Calu3 (cell line): ENCODE measurements at regions not wholly inside any gene's neighbourhood (a gene's known extent, or its start where the extent isn't known, plus 50 kb on each side); places are given as distances from the start of the nearest gene placed in this dataset.
"Not testable (repeated sequence)": the region's sequence is repeated elsewhere in the genome, so short reads cannot be mapped to it uniquely, and the experiment has no call there.

ENCODE experiments used
- BruUV-seq: library from RNA; stranded (reverse); fragments of 400-500 nt; replicated peaks from 2 replicates; lab custom pipeline; 2021; lab: Mats Ljungman, UMichigan
- CTCF ChIA-PET: fragments of 300-600 bp; sonication (Branson Sonifier 250); formaldehyde crosslinking; loops from one replicate; lab custom pipeline; 2022; ENCODE audit warnings: antibody characterized with exemption; lab: Charles Lee
- DNase-seq: peaks from one replicate; pipeline ENCODE4 v3.0.0; 2022
- H3K27ac Mint-ChIP-seq: one replicate; pipeline ENCODE4 v1.8.0; 2022; ENCODE audit warnings: mixed read lengths; ENCODE audit not compliant: unreplicated experiment
- H3K27me3 Mint-ChIP-seq: one replicate; pipeline ENCODE4 v1.8.0; 2022; ENCODE audit warnings: mixed read lengths; ENCODE audit not compliant: unreplicated experiment
- H3K36me3 Mint-ChIP-seq: one replicate; pipeline ENCODE4 v1.8.0; 2022; ENCODE audit warnings: mild to moderate bottlenecking, moderate library complexity, mixed read lengths; ENCODE audit not compliant: insufficient read depth, unreplicated experiment
- H3K4me1 Mint-ChIP-seq: one replicate; pipeline ENCODE4 v1.8.0; 2022; ENCODE audit warnings: mild to moderate bottlenecking, low read depth, mixed read lengths; ENCODE audit not compliant: unreplicated experiment
- H3K4me3 Mint-ChIP-seq: one replicate; pipeline ENCODE4 v1.8.0; 2022; ENCODE audit warnings: mild to moderate bottlenecking, low read depth, moderate library complexity, mixed read lengths; ENCODE audit not compliant: unreplicated experiment
- H3K9me3 Mint-ChIP-seq: one replicate; pipeline ENCODE4 v1.8.0; 2022; ENCODE audit warnings: low read depth, mixed read lengths; ENCODE audit not compliant: unreplicated experiment
- intact Hi-C: fragments of 100-400 bp; cut with micrococcal nuclease; formaldehyde crosslinking; loops from one replicate; pipeline ENCODE4 v1.10.0; 2022; ENCODE audit not compliant: unreplicated experiment
- TF ChIP-seq, protein P1 (sequence below): fragments of 200-600 bp; IDR thresholded peaks from one replicate; pipeline ENCODE4 v1.8.0; 2022; ENCODE audit warnings: antibody characterized with exemption; ENCODE audit not compliant: unreplicated experiment

DNA sequence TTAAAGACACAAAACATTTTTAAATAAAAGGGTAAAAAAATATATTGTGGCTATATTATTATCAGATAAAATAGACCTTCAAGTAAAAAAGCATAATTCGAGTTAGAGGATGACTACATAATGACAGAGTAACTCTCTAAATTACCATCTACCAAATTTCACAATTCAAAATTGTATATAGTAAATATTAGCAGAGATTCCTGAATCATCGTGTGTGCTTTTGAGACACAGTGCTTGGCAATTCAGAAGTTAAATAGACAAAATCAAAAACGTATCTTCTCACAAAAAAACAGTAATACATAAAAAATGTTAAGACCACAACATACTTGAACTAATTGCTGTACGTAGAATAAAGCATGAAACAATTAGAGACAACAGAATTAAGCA is 110.4 kb downstream of the AHR start:
- H3K4me3 Mint-ChIP-seq = peak overlapping the region; percentile 24
- TF ChIP-seq, protein P1, sequence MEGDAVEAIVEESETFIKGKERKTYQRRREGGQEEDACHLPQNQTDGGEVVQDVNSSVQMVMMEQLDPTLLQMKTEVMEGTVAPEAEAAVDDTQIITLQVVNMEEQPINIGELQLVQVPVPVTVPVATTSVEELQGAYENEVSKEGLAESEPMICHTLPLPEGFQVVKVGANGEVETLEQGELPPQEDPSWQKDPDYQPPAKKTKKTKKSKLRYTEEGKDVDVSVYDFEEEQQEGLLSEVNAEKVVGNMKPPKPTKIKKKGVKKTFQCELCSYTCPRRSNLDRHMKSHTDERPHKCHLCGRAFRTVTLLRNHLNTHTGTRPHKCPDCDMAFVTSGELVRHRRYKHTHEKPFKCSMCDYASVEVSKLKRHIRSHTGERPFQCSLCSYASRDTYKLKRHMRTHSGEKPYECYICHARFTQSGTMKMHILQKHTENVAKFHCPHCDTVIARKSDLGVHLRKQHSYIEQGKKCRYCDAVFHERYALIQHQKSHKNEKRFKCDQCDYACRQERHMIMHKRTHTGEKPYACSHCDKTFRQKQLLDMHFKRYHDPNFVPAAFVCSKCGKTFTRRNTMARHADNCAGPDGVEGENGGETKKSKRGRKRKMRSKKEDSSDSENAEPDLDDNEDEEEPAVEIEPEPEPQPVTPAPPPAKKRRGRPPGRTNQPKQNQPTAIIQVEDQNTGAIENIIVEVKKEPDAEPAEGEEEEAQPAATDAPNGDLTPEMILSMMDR = no peak
- H3K27ac Mint-ChIP-seq = peak overlapping the region; percentile 82
- no TSS peak for BruUV-seq
- DNase-seq = no peak
- intact Hi-C loops = loop anchor here (1.0 to 2.0 kb wide), 2 partner anchors 39 to 114 kb away; no protein-coding TSS in a partner anchor
- CTCF ChIA-PET = interaction anchor here (0.6 to 1.4 kb wide), 3 partner anchors 27 to 33 kb away, joined by 3 to 5 read pairs (median 4); no protein-coding TSS in a partner anchor
- H3K9me3 Mint-ChIP-seq = no peaks in the 10 kb centered on the region
- peaks cover 20% of the 10 kb centered on the region for H3K36me3 Mint-ChIP-seq
- H3K27me3 Mint-ChIP-seq = no peaks in the 10 kb centered on the region
- H3K4me1 Mint-ChIP-seq = peaks cover 50% of the 10 kb centered on the region

GRCh38 chr7:17411922-17412321 is 113.5 kb downstream of the AHR start:
- peaks cover 11% of the 10 kb centered on the region for H3K36me3 Mint-ChIP-seq
- H3K9me3 Mint-ChIP-seq = no peaks in the 10 kb centered on the region
- intact Hi-C loops = no loop called here
- no peaks in the 10 kb centered on the region for H3K27me3 Mint-ChIP-seq
- CTCF ChIA-PET = no interaction called here
- DNase-seq = no peak
- TF ChIP-seq, protein P1 = no peak
- H3K4me1 Mint-ChIP-seq = peaks cover 22% of the 10 kb centered on the region
- H3K4me3 Mint-ChIP-seq = no peak overlapping the region
- no peak overlapping the region for H3K27ac Mint-ChIP-seq
- no TSS peak for BruUV-seq

GRCh38 chr7:17412883-17413282 is 114.4 kb downstream of the AHR start:
- Mint-ChIP-seq H3K36me3 (peaks cover 7% of the 10 kb centered on the region), H3K9me3 (no peaks in the 10 kb centered on the region), H3K4me3 (no peak overlapping the region), H3K4me1 (peaks cover 12% of the 10 kb centered on the region), H3K27me3 (no peaks in the 10 kb centered on the region), H3K27ac (no peak overlapping the region)
- CTCF ChIA-PET = no interaction called here
- TF ChIP-seq, protein P1 = no peak
- intact Hi-C loops = no loop called here
- DNase-seq = no peak
- BruUV-seq = no TSS peak

- Mint-ChIP-seq H3K36me3 (no peaks in the 10 kb centered on the region), H3K9me3 (no peaks in the 10 kb centered on the region), H3K27ac (no peak overlapping the region), H3K4me1 (no peaks in the 10 kb centered on the region), H3K27me3 (no peaks in the 10 kb centered on the region), H3K4me3 (no peak overlapping the region)
- BruUV-seq = no TSS peak
- intact Hi-C loops = no loop called here
- DNase-seq = no peak
- CTCF ChIA-PET = interaction anchor here (0.6 kb wide), 1 partner anchor 494 kb away, joined by 4 read pairs; no protein-coding TSS in a partner anchor
- TF ChIP-seq, protein P1 = no peak
Measured at GRCh38 chr7:17415955-17416354, 117.5 kb downstream of the AHR start.

DNA sequence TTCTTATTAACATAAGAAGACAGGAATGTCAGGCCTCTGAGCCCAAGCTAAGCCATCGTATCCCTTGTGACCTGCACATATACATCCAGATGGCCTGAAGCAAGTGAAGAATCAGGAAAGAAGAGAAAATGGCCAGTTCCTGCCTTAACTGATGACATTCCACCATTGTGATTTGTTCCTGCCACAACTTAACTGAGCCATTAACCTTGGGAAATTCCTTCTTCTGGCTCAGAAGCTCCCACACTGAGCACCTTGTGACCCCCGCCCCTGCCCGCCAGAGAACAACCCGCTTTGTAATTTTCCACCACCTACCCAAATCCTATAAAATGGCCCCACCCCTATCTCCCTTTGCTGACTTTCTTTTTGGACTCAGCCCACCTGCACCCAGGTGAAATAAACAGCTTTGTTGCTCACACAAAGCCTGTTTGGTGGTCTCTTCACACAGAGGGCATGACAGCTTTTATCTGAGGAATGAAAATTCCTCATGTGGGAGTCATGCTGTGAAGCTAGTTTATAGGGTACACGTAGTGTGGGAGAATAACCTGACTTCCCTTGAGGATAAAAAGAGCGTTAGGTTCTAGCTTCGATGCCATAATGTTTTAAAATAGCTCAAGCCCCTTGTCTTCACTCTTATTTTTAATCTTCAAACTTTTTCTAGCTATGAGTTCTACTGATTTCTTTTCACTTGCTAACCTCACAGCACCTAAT is 122.0 kb downstream of the AHR start:
- DNase-seq, BruUV-seq, H3K4me1 Mint-ChIP-seq, H3K27ac Mint-ChIP-seq, H3K27me3 Mint-ChIP-seq, H3K36me3 Mint-ChIP-seq, CTCF ChIA-PET, H3K4me3 Mint-ChIP-seq, intact Hi-C loops, H3K9me3 Mint-ChIP-seq: not testable (repeated sequence)
